ENCODE measurements at regions not wholly inside any gene's neighbourhood (a gene's known extent, or its start where the extent isn't known, plus 50 kb on each side); places are given as distances from the start of the nearest gene placed in this dataset.
"Not testable (repeated sequence)": the region's sequence is repeated elsewhere in the genome, so short reads cannot be mapped to it uniquely, and the experiment has no call there.

DNA sequence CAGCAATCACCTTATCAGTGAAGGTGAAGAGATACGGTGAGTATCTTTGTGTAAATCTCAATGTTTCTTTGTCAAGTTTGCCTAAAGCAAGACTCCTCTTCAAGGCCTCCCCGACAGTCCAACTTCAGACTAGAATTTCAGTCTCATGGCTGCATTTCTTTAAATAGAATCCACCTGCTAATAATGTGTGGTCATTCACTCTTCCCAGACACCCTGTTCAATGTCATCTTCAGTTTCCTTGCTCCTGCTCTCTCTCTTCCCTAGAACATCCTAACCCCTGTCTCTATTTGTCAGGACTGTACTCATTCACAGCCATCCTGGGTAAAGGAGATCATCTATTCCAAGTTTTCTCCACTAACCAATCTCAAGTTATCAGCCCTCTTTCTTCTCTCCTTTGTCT is 267.3 kb downstream of the EN1 start:
- TF ChIP-seq EZH2phosphoT487 (conservative IDR thresholded peaks at IDR 0.05; ENCODE audit: low read length) = no peak
- TF ChIP-seq, protein P1, sequence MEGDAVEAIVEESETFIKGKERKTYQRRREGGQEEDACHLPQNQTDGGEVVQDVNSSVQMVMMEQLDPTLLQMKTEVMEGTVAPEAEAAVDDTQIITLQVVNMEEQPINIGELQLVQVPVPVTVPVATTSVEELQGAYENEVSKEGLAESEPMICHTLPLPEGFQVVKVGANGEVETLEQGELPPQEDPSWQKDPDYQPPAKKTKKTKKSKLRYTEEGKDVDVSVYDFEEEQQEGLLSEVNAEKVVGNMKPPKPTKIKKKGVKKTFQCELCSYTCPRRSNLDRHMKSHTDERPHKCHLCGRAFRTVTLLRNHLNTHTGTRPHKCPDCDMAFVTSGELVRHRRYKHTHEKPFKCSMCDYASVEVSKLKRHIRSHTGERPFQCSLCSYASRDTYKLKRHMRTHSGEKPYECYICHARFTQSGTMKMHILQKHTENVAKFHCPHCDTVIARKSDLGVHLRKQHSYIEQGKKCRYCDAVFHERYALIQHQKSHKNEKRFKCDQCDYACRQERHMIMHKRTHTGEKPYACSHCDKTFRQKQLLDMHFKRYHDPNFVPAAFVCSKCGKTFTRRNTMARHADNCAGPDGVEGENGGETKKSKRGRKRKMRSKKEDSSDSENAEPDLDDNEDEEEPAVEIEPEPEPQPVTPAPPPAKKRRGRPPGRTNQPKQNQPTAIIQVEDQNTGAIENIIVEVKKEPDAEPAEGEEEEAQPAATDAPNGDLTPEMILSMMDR (IDR thresholded peaks at IDR 0.05; ENCODE audit: insufficient read depth, low read length, poor library complexity, severe bottlenecking) = no peak
- Histone ChIP-seq H3K9me2 (replicated peaks; ENCODE audit: insufficient read depth, low read length) (no peaks in the 10 kb centered on the region), H4K20me1 (ENCODE audit: low read depth, low read length) (no peaks in the 10 kb centered on the region), H3K9ac (ENCODE audit: low read length) (no peak overlapping the region), H3K79me2 (ENCODE audit: insufficient read depth, low read length) (no peaks in the 10 kb centered on the region), H3K27me3 (ENCODE audit: low read length) (no peaks in the 10 kb centered on the region), H3K4me2 (ENCODE audit: low read depth, low read length, poor library complexity, severe bottlenecking) (no peak overlapping the region), H3K9me3 (ENCODE audit: insufficient read depth, low read length) (no peaks in the 10 kb centered on the region), H2AFZ (ENCODE audit: low read depth, low read length, severe bottlenecking) (no peak overlapping the region), H3K4me3 (ENCODE audit: insufficient read depth, low read length, poor library complexity, severe bottlenecking) (no peak overlapping the region), H3K27ac (ENCODE audit: low read depth, low read length) (no peak overlapping the region), H3K36me3 (ENCODE audit: low read length) (no peaks in the 10 kb centered on the region), H3F3A (ENCODE audit: insufficient read depth) (no peaks in the 10 kb centered on the region)

DNA sequence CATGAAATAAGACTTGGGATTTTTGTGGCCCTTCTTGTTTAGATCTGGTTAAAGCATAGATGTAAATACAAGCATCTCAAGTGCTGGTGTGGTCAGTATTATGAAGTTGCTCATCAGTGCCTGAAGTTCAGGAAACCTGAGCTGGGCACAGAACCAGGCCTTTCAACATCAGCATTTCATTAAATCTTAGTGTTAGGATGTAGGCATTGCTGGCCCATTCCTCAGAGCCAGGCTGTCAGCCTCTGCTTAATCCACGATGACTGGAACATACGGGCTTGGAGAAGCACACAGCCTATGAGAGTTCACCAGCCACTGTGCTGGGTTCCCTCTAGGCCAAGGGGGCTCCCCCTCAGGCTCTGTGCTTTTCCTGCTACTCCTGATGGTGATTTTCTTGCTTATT is 270.2 kb downstream of the EN1 start:
- no peaks in the 10 kb centered on the region for H3F3A ChIP-seq (ENCODE audit: insufficient read depth)
- no peaks in the 10 kb centered on the region for H3K9me3 ChIP-seq (ENCODE audit: insufficient read depth, low read length)

DNA sequence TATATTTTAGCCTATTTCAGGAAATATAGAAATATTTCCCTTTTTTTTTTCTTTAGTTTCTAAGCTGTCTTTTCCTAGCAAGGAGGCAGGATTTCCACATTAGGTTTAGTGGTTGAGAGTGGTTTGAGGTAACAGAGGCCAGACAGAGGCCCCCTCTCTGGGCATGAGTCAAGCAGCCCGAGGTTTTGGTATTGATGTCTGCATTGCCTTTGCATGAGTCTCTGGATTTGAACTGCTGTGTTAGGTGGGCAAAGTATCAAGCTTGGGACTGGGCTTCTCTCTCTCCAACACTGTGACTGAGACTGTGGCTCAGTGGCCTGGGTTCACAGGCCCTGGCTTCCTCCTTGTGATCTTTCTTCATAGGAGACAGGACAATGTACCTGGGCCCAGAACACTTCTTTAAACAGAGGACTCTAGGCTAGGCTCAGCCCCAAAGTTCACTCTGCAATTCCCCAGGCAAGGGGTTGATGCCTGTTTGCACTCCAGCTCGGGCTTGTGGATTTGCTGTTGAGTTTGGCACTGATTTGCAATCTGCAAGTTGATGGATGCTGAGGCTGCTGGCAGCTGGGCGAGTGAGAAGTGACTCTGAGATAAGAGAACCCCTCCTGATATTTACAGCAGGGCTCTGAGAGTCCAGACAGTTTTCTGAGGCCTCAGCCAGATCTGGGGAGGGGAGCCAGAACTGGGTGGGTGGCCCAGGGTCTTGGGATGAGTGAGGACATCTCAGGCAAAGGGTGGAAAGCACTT is 271.2 kb downstream of the EN1 start:
- no peaks in the 10 kb centered on the region for H4K20me1 ChIP-seq (ENCODE audit: low read depth, low read length)
- no peaks in the 10 kb centered on the region for H3F3A ChIP-seq (ENCODE audit: insufficient read depth)
- no peaks in the 10 kb centered on the region for H3K9me2 ChIP-seq (replicated peaks; ENCODE audit: insufficient read depth, low read length)
- H3K4me2 ChIP-seq (ENCODE audit: low read depth, low read length, poor library complexity, severe bottlenecking) = no peak overlapping the region
- no peaks in the 10 kb centered on the region for H3K9me3 ChIP-seq (ENCODE audit: insufficient read depth, low read length)
- TF ChIP-seq EZH2phosphoT487 (conservative IDR thresholded peaks at IDR 0.05; ENCODE audit: low read length) = no peak
- TF ChIP-seq, protein P1 (IDR thresholded peaks at IDR 0.05; ENCODE audit: insufficient read depth, low read length, poor library complexity, severe bottlenecking) = no peak
- no peak overlapping the region for H3K27ac ChIP-seq (ENCODE audit: low read depth, low read length)
- no peaks in the 10 kb centered on the region for H3K36me3 ChIP-seq (ENCODE audit: low read length)
- H3K79me2 ChIP-seq (ENCODE audit: insufficient read depth, low read length) = no peaks in the 10 kb centered on the region
- H3K9ac ChIP-seq (ENCODE audit: low read length) = no peak overlapping the region
- no peak overlapping the region for H2AFZ ChIP-seq (ENCODE audit: low read depth, low read length, severe bottlenecking)
- H3K27me3 ChIP-seq (ENCODE audit: low read length) = no peaks in the 10 kb centered on the region
- H3K4me3 ChIP-seq (ENCODE audit: insufficient read depth, low read length, poor library complexity, severe bottlenecking) = no peak overlapping the region

More for the DNA sequence above, 270.2 kb downstream of the EN1 start:
- no peak overlapping the region for H3K27ac ChIP-seq (ENCODE audit: low read depth, low read length)
- no peak overlapping the region for H3K4me2 ChIP-seq (ENCODE audit: low read depth, low read length, poor library complexity, severe bottlenecking)
- no peaks in the 10 kb centered on the region for H3K9me2 ChIP-seq (replicated peaks; ENCODE audit: insufficient read depth, low read length)
- H2AFZ ChIP-seq (ENCODE audit: low read depth, low read length, severe bottlenecking) = no peak overlapping the region
- TF ChIP-seq, protein P1 (IDR thresholded peaks at IDR 0.05; ENCODE audit: insufficient read depth, low read length, poor library complexity, severe bottlenecking) = no peak
- no peak for TF ChIP-seq EZH2phosphoT487 (conservative IDR thresholded peaks at IDR 0.05; ENCODE audit: low read length)
- no peaks in the 10 kb centered on the region for H3K36me3 ChIP-seq (ENCODE audit: low read length)
- H3K4me3 ChIP-seq (ENCODE audit: insufficient read depth, low read length, poor library complexity, severe bottlenecking) = no peak overlapping the region
- H3K9ac ChIP-seq (ENCODE audit: low read length) = no peak overlapping the region
- H4K20me1 ChIP-seq (ENCODE audit: low read depth, low read length) = no peaks in the 10 kb centered on the region
- H3K27me3 ChIP-seq (ENCODE audit: low read length) = no peaks in the 10 kb centered on the region
- no peaks in the 10 kb centered on the region for H3K79me2 ChIP-seq (ENCODE audit: insufficient read depth, low read length)

DNA sequence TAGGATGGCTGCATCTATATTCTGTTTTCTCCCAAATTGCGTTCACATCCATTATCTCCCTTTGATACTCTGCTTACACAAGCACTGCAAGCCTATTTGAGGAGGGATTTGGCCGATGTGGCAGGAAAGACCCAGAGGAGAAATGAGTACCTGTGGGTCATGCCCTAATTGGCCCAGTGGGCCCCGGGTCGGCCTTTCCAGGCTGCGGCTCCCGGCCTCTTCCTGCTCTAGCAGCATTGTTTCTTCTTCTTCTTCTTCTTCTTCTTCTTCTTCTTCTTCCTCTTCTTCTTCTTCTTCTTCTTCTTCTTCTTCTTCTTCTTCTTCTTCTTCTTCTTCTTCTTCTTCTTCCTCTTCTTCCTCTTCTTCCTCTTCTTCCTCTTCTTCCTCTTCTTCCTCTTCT is 275.1 kb downstream of the EN1 start:
- H3K9me2 ChIP-seq (replicated peaks; ENCODE audit: insufficient read depth, low read length); H3K27me3 ChIP-seq (ENCODE audit: low read length); H3F3A ChIP-seq (ENCODE audit: insufficient read depth); H3K9me3 ChIP-seq (ENCODE audit: insufficient read depth, low read length); H3K79me2 ChIP-seq (ENCODE audit: insufficient read depth, low read length); H3K27ac ChIP-seq (ENCODE audit: low read depth, low read length); H2AFZ ChIP-seq (ENCODE audit: low read depth, low read length, severe bottlenecking); H4K20me1 ChIP-seq (ENCODE audit: low read depth, low read length); H3K36me3 ChIP-seq (ENCODE audit: low read length); H3K4me3 ChIP-seq (ENCODE audit: insufficient read depth, low read length, poor library complexity, severe bottlenecking); H3K9ac ChIP-seq (ENCODE audit: low read length); H3K4me2 ChIP-seq (ENCODE audit: low read depth, low read length, poor library complexity, severe bottlenecking): not testable (repeated sequence)

All from SU-DHL-6 (cell line).